Suprapubic skin (tissue), 4 donors: ENCODE measurements at regions not wholly inside any gene's neighbourhood (a gene's known extent, or its start where the extent isn't known, plus 50 kb on each side); places are given as distances from the start of the nearest gene placed in this dataset.

ENCODE experiments used
- DNase-seq, 2 donors: peaks; one replicate each; pipeline ENCODE4 v3.0.0-alpha.2; 2019; ENCODE audit warnings: low spot score in 2 of 2
- H3K27ac ChIP-seq: fragments of 200-600 bp; sonication (generic); one replicate; pipeline ENCODE4 v1.5.1; 2019
- H3K27me3 ChIP-seq: fragments of 200-600 bp; sonication (generic); one replicate; pipeline ENCODE4 v1.5.1; 2019
- H3K36me3 ChIP-seq: fragments of 200-600 bp; sonication (generic); one replicate; pipeline ENCODE4 v1.5.1; 2019
- H3K4me1 ChIP-seq: fragments of 200-600 bp; sonication (generic); one replicate; pipeline ENCODE4 v1.5.1; 2019
- H3K4me3 ChIP-seq: fragments of 200-600 bp; sonication (generic); one replicate; pipeline ENCODE4 v1.5.1; 2019; ENCODE audit warnings: mild to moderate bottlenecking
- H3K9me3 ChIP-seq: fragments of 200-600 bp; sonication (generic); one replicate; pipeline ENCODE4 v1.5.1; 2019
- EP300 ChIP-seq: sonication (generic); formaldehyde crosslinking; IDR thresholded peaks from one replicate; pipeline ENCODE4 v1.6.1; 2017; ENCODE audit warnings: antibody characterized with exemption
- POLR2A ChIP-seq, 2 donors: fragments of 450-650 bp; IDR thresholded peaks; one replicate each; pipeline ENCODE4 v1.6.1; 2017; ENCODE audit warnings: antibody characterized with exemption in 2 of 2, mild to moderate bottlenecking in 2 of 2, moderate library complexity in 2 of 2
- POLR2AphosphoS5 ChIP-seq, 3 donors: sonication (generic); formaldehyde crosslinking; IDR thresholded peaks; one replicate each; pipeline ENCODE4 v1.6.1; 2017; ENCODE audit warnings: antibody characterized with exemption in 3 of 3
- WGBS: methylation state at CpG from one replicate; pipeline ENCODE4 v1.1.5; 2018; 5-methylcytosine and 5-hydroxymethylcytosine counted together
- TF ChIP-seq, protein P1 (sequence below), 2 donors: fragments of 200-600 bp in 1 of 2; fragments of 450-650 bp in 1 of 2; sonication (generic) in 1 of 2; IDR thresholded peaks; one replicate each; pipeline ENCODE4 v1.5.1; 2016 to 2019; ENCODE audit warnings: antibody characterized with exemption in 2 of 2, mild to moderate bottlenecking in 1 of 2, moderate library complexity in 1 of 2

GRCh38 chr10:125291836-125292235 is 131.5 kb upstream of the CTBP2 start:
- peaks cover 5% of the 10 kb centered on the region for H3K27me3 ChIP-seq
- no peak overlapping the region for H3K27ac ChIP-seq
- H3K36me3 ChIP-seq = no peaks in the 10 kb centered on the region
- TF ChIP-seq POLR2A (IDR thresholded peaks at IDR 0.05) = no peak
- no peaks in the 10 kb centered on the region for H3K9me3 ChIP-seq
- no peaks in the 10 kb centered on the region for H3K4me1 ChIP-seq
- no peak overlapping the region for H3K4me3 ChIP-seq
- 79% methylated on average over 9 of the region's 9 CpGs for WGBS
- DNase-seq = no peak

DNA sequence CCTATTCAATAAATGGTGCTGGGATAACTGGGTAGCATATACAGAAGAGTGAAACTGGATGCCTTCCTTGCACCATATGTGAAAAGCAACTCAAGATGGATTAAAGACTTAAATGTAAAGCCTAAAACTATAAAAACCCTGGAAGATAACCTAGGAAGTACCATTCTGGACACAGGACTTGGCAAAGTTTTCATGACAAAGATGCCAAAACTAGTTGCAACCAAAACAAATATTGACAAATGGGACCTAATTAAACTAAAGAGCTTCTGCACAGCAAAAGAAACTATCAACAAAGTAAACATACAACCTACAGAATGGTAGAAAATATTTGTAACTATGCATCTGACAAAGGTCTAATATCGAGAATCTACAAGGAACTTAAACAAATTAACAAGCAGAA is 129.1 kb upstream of the CTBP2 start:
- peaks cover 17% of the 10 kb centered on the region for H3K27me3 ChIP-seq
- H3K36me3 ChIP-seq = no peaks in the 10 kb centered on the region
- 96% methylated on average over 1 of the region's 1 CpG for whole genome bisulfite sequencing
- TF ChIP-seq EP300 = no peak
- no peak overlapping the region for H3K4me3 ChIP-seq
- no peaks in the 10 kb centered on the region for H3K4me1 ChIP-seq
- no peak for DNase-seq
- H3K27ac ChIP-seq = no peak overlapping the region
- H3K9me3 ChIP-seq = no peaks in the 10 kb centered on the region

DNA sequence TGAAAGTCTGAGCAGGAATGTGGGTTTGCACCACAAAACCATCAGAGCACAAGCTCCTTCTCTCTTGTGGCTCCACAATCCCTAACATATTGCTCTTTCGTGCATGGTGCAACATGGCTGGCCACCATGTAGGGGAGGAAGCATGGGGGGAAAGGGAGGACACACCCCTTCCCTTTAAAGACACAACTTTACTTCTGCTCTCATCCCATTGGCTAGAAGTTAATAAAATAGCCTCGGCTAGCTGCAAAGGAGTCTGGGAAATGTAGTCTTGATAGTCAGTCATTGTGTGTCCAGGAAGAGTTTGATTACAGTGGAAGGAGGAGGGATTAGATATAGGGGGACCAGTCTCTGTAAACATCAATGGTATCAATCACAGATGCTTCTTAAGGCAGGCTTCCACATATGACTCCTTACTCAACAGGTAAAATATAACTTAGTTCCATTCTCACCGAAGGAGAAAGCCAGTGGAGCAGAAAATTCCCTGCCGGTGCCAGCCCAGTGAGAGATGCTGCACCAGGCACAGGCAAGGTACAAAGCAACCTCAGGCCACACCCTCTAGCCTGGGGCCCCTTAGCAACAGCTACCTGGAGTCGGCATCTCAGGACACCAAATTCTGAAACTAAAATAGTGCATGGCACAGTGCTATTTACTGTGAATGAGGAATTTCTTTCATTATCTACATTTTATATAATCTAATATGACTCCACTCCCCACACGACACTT is 124.7 kb upstream of the CTBP2 start:
- no peak for DNase-seq
- 77% methylated on average over 6 of the region's 6 CpGs for WGBS
- H3K4me3 ChIP-seq = no peak overlapping the region
- no peak overlapping the region for H3K27ac ChIP-seq
- no peaks in the 10 kb centered on the region for H3K4me1 ChIP-seq
- no peaks in the 10 kb centered on the region for H3K36me3 ChIP-seq
- H3K27me3 ChIP-seq = peaks cover 24% of the 10 kb centered on the region
- TF ChIP-seq, protein P1, sequence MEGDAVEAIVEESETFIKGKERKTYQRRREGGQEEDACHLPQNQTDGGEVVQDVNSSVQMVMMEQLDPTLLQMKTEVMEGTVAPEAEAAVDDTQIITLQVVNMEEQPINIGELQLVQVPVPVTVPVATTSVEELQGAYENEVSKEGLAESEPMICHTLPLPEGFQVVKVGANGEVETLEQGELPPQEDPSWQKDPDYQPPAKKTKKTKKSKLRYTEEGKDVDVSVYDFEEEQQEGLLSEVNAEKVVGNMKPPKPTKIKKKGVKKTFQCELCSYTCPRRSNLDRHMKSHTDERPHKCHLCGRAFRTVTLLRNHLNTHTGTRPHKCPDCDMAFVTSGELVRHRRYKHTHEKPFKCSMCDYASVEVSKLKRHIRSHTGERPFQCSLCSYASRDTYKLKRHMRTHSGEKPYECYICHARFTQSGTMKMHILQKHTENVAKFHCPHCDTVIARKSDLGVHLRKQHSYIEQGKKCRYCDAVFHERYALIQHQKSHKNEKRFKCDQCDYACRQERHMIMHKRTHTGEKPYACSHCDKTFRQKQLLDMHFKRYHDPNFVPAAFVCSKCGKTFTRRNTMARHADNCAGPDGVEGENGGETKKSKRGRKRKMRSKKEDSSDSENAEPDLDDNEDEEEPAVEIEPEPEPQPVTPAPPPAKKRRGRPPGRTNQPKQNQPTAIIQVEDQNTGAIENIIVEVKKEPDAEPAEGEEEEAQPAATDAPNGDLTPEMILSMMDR (IDR thresholded peaks at IDR 0.05) = no peak
- TF ChIP-seq POLR2A (IDR thresholded peaks at IDR 0.05) (no peak), POLR2AphosphoS5 (IDR thresholded peaks at IDR 0.05) (no peak), EP300 (no peak)
- no peaks in the 10 kb centered on the region for H3K9me3 ChIP-seq

GRCh38 chr10:125283836-125284614 is 123.7 kb upstream of the CTBP2 start:
- 86% methylated on average over 11 of the region's 11 CpGs for WGBS
- Histone ChIP-seq H3K4me1 (no peaks in the 10 kb centered on the region), H3K4me3 (no peak overlapping the region), H3K36me3 (no peaks in the 10 kb centered on the region), H3K27me3 (peaks cover 28% of the 10 kb centered on the region), H3K27ac (no peak overlapping the region), H3K9me3 (no peaks in the 10 kb centered on the region)
- no peak for TF ChIP-seq POLR2AphosphoS5 (IDR thresholded peaks at IDR 0.05)
- TF ChIP-seq POLR2A (IDR thresholded peaks at IDR 0.05) = no peak
- TF ChIP-seq EP300 = no peak
- TF ChIP-seq, protein P1 (IDR thresholded peaks at IDR 0.05) = no peak
- DNase-seq = no peak

DNA sequence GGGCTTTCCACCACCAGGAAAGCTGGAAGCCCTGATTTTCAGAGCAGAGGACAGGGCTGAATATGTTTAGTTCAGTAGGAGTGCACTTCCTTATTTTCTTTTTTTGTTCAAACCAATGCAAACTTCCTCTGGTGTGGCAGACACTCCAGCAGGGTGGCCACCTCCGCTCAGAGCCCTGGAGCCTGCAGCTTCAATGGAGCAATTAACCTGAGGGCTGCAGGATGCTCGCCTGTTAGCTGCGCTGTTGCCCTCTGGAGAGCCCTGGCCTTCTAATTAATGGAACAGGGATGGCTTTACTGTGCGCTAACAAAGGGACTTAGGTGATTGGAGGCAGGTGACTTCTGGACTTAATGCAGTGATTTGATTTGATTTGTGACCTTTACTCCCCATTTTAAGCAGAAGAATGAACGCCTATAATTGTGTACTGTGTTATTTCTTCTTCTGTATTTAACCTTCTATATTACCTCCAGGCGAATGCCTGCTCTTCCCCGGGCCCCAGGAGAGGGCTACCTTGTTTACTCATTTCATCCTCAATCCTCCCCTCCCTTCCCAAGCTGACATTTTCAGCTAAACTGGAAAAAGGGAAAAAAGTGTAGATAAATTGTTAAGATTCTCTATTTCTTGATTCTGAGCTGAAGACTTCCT is 123.0 kb upstream of the CTBP2 start:
- TF ChIP-seq POLR2A (IDR thresholded peaks at IDR 0.05) = no peak
- no peak for TF ChIP-seq POLR2AphosphoS5 (IDR thresholded peaks at IDR 0.05)
- TF ChIP-seq, protein P1 (IDR thresholded peaks at IDR 0.05) = no peak
- no peak for TF ChIP-seq EP300
- 72% methylated on average over 7 of the region's 7 CpGs for WGBS

DNA sequence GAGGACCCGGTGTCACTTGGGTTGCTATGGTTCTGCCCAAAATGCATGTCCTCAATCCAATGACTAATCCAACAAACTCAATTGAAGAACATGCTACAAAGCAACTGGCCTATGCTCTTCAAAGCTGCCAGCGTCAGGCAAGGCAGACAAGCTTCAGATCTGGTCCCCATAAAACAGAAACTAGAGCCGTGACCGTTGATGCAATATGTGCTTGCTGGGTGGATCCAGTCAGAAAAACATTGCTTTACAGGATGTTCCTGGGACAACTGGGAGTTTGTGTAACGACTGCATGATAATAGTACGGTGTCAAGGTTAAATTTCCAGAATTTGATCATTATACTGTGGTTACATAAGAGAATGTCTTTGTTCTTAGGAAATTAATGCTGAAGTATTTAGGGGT is 120.7 kb upstream of the CTBP2 start:
- DNase-seq = no peak
- no peak overlapping the region for H3K27ac ChIP-seq
- H3K27me3 ChIP-seq = peaks cover 25% of the 10 kb centered on the region
- WGBS = 71% methylated on average over 6 of the region's 6 CpGs
- no peaks in the 10 kb centered on the region for H3K4me1 ChIP-seq
- TF ChIP-seq POLR2A (IDR thresholded peaks at IDR 0.05) = no peak
- no peak for TF ChIP-seq POLR2AphosphoS5 (IDR thresholded peaks at IDR 0.05)
- no peak for TF ChIP-seq EP300
- TF ChIP-seq, protein P1 (IDR thresholded peaks at IDR 0.05) = no peak
- peaks cover 3% of the 10 kb centered on the region for H3K9me3 ChIP-seq
- H3K4me3 ChIP-seq = no peak overlapping the region
- no peaks in the 10 kb centered on the region for H3K36me3 ChIP-seq

More for the DNA sequence above, 123.0 kb upstream of the CTBP2 start:
- H3K4me3 ChIP-seq = no peak overlapping the region
- no peak for DNase-seq
- peaks cover 28% of the 10 kb centered on the region for H3K27me3 ChIP-seq
- H3K4me1 ChIP-seq = no peaks in the 10 kb centered on the region
- H3K27ac ChIP-seq = no peak overlapping the region
- H3K9me3 ChIP-seq = no peaks in the 10 kb centered on the region
- H3K36me3 ChIP-seq = no peaks in the 10 kb centered on the region
